Upper lobe of left lung (tissue), 6 donors: ENCODE measurements at regions not wholly inside any gene's neighbourhood (a gene's known extent, or its start where the extent isn't known, plus 50 kb on each side); places are given as distances from the start of the nearest gene placed in this dataset.

Experiments
- ATAC-seq, 2 donors: fragments of 200-7000 bp; cut with Tn5 transposase; one replicate each; pipeline ENCODE4 v1.9.1; 2022; ENCODE audit warnings: mild to moderate bottlenecking in 2 of 2, moderate library complexity in 2 of 2; ENCODE audit not compliant: low FRiP score in 2 of 2
- DNase-seq, 2 donors: peaks; one replicate each; pipeline ENCODE4 v3.0.0-alpha.2; 2019 to 2020
- H3K27ac ChIP-seq, 4 donors: fragments of 200-600 bp; sonication (generic); one replicate each; pipeline ENCODE4 v1.5.1; 2016 to 2019
- H3K27me3 ChIP-seq, 4 donors: fragments of 200-600 bp; sonication (generic); one replicate each; pipeline ENCODE4 v1.5.1; 2017 to 2019
- H3K36me3 ChIP-seq, 4 donors: fragments of 200-600 bp; sonication (generic); one replicate each; pipeline ENCODE4 v1.5.1; 2016 to 2019
- H3K4me1 ChIP-seq, 4 donors: fragments of 200-600 bp; sonication (generic); one replicate each; pipeline ENCODE4 v1.5.1; 2018 to 2019
- H3K4me3 ChIP-seq, 4 donors: fragments of 200-600 bp; sonication (generic); one replicate each; pipeline ENCODE4 v1.5.1; 2017 to 2019; ENCODE audit warnings: mild to moderate bottlenecking in 2 of 4, moderate library complexity in 1 of 4
- H3K9me3 ChIP-seq, 4 donors: fragments of 200-600 bp; sonication (generic); one replicate each; pipeline ENCODE4 v1.5.1; 2018 to 2019
- EP300 ChIP-seq, 4 donors: sonication (generic); formaldehyde crosslinking; IDR thresholded peaks; one replicate each; pipeline ENCODE4 v1.5.1; 2017; ENCODE audit warnings: antibody characterized with exemption in 4 of 4, control low read depth in 2 of 4
- POLR2A ChIP-seq, 4 donors: fragments of 450-650 bp; IDR thresholded peaks; one replicate each; pipeline ENCODE4 v1.5.1; 2016 to 2017; ENCODE audit warnings: antibody characterized with exemption in 4 of 4, mild to moderate bottlenecking in 2 of 4
- POLR2AphosphoS5 ChIP-seq, 2 donors: sonication (generic); formaldehyde crosslinking; IDR thresholded peaks; one replicate each; pipeline ENCODE4 v1.5.1; 2017; ENCODE audit warnings: antibody characterized with exemption in 2 of 2
- WGBS, 2 donors: methylation state at CpG; one replicate each; pipeline ENCODE4 v1.1.5; 2017 to 2018; 5-methylcytosine and 5-hydroxymethylcytosine counted together
- TF ChIP-seq, protein P1 (sequence below), 6 experiments: fragments of 450-650 bp in 4 of 6; fragments of 200-600 bp in 2 of 6; sonication (generic) in 2 of 6; IDR thresholded peaks; one replicate each; pipeline ENCODE4 v1.5.1; 2016 to 2019; ENCODE audit warnings: antibody characterized with exemption in 6 of 6
- donor health status: DM: no; HTN: no; CAD: no; lungs with moderate emphysema.
- donor health status: DM: no; HTN: yes; CAD: no; lungs with severe emphysema.

DNA sequence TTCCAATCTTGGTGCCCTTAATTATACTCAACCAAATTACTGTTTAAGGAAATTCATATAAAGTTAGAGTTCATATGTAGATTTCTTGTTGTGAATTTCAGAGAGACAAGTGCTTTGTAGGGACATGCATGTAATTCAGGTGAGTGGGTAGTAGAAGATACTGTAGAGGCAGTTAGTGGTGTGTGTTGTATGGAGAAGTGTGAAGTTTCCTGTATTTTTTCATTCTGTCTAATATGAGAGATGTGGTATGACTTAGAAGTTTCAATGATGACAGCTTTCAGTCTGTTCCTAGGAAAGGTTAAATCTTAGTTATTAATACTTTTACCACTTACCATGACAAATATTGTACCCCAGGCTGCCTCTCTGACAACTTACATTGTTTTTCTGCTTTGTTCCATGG is 294.2 kb downstream of the TDRD3 start:
- peaks cover 0 to 4% (median 0%) of the 10 kb centered on the region in 4 donors for H3K4me1 ChIP-seq
- no peaks in the 10 kb centered on the region for H3K9me3 ChIP-seq
- no peak overlapping the region for H3K27ac ChIP-seq
- H3K4me3 ChIP-seq, result no peak overlapping the region
- no peak for TF ChIP-seq EP300 (IDR thresholded peaks at IDR 0.05)
- TF ChIP-seq POLR2AphosphoS5 (IDR thresholded peaks at IDR 0.05), result no peak
- TF ChIP-seq, protein P1, sequence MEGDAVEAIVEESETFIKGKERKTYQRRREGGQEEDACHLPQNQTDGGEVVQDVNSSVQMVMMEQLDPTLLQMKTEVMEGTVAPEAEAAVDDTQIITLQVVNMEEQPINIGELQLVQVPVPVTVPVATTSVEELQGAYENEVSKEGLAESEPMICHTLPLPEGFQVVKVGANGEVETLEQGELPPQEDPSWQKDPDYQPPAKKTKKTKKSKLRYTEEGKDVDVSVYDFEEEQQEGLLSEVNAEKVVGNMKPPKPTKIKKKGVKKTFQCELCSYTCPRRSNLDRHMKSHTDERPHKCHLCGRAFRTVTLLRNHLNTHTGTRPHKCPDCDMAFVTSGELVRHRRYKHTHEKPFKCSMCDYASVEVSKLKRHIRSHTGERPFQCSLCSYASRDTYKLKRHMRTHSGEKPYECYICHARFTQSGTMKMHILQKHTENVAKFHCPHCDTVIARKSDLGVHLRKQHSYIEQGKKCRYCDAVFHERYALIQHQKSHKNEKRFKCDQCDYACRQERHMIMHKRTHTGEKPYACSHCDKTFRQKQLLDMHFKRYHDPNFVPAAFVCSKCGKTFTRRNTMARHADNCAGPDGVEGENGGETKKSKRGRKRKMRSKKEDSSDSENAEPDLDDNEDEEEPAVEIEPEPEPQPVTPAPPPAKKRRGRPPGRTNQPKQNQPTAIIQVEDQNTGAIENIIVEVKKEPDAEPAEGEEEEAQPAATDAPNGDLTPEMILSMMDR (IDR thresholded peaks at IDR 0.05), result no peak
- no peak for TF ChIP-seq POLR2A (IDR thresholded peaks at IDR 0.05)
- no peak for ATAC-seq
- H3K36me3 ChIP-seq, result no peaks in the 10 kb centered on the region
- DNase-seq, result no peak
- no peaks in the 10 kb centered on the region for H3K27me3 ChIP-seq

DNA sequence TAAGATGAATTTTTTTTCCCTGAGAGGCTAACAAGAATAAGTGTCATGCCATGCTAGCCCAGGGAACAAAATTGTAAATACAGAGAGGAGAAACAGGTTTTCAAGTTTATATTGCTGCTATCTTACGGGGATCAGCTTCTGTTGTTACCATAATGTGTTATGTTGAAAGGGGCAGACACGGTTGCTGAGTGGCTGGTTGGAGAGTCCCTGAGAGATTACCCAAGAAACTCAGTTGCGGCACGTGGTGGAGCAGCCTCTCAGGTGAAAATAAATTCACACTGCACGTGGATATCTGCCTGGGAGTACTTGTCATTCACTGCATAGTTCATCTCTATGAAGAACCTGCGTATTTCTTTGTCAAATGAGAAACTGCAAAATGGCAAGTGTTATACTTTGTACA is 293.6 kb downstream of the TDRD3 start:
- peak in 1 of 2 donors; percentile 21 for ATAC-seq
- H3K9me3 ChIP-seq, result no peaks in the 10 kb centered on the region
- H3K36me3 ChIP-seq, result no peaks in the 10 kb centered on the region
- no peaks in the 10 kb centered on the region for H3K27me3 ChIP-seq
- H3K4me1 ChIP-seq, result peaks cover 0 to 4% (median 0%) of the 10 kb centered on the region in 4 donors
- no peak for TF ChIP-seq EP300 (IDR thresholded peaks at IDR 0.05)
- no peak for TF ChIP-seq POLR2AphosphoS5 (IDR thresholded peaks at IDR 0.05)
- no peak for TF ChIP-seq POLR2A (IDR thresholded peaks at IDR 0.05)
- TF ChIP-seq, protein P1 (IDR thresholded peaks at IDR 0.05), result no peak
- 59 to 61% methylated on average over 6 of the region's 6 CpGs for WGBS, 2 donors
- no peak overlapping the region for H3K4me3 ChIP-seq
- no peak overlapping the region for H3K27ac ChIP-seq
- DNase-seq, result peak in 1 of 2 donors; percentile 37

DNA sequence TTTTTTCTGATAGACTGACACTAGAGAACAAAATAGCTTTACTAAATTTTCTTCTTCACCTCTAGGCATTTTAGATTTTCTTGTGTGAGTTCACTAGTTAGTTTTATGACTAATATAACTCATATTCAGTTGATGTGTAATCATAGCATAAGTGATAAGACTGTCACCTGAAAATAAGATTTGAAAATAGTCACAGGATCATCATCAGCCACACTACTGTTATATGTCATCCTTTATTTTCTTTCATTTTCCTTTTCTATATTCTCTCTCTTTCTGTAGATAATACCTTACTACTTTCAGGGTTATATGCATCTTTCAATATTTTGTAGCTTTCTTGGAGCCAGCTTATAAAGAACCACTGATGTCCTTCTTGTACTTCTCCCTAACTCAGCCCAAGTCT is 292.6 kb downstream of the TDRD3 start:
- peaks cover 0 to 4% (median 0%) of the 10 kb centered on the region in 4 donors for H3K4me1 ChIP-seq
- no peak overlapping the region for H3K4me3 ChIP-seq
- no peak overlapping the region for H3K27ac ChIP-seq
- no peaks in the 10 kb centered on the region for H3K27me3 ChIP-seq
- H3K36me3 ChIP-seq, result no peaks in the 10 kb centered on the region
- ATAC-seq, result no peak
- no peak for DNase-seq
- TF ChIP-seq POLR2AphosphoS5 (IDR thresholded peaks at IDR 0.05) (no peak), POLR2A (IDR thresholded peaks at IDR 0.05) (no peak), EP300 (IDR thresholded peaks at IDR 0.05) (no peak)
- TF ChIP-seq, protein P1 (IDR thresholded peaks at IDR 0.05), result no peak
- H3K9me3 ChIP-seq, result no peaks in the 10 kb centered on the region

DNA sequence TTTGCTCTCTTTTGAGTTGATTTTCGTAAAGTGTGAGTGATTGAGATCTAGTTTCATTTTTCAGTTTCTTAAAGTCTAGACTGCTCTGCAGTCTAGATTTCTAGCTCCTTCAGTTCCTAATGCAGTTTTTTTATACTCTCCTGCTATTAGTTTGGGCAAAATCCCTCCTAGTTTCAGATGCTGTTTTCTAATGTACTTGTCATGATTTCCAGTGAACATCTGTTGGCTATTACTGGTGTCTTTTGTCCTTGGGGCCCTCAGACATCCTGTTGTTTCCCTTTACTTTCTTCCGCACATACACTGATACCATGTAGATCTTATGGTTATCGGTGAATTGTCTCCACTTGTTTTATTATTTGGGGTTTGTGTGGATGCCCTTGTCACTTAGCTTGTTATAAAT is 292.1 kb downstream of the TDRD3 start:
- Histone ChIP-seq H3K27me3 (no peaks in the 10 kb centered on the region), H3K36me3 (no peaks in the 10 kb centered on the region), H3K4me1 (peaks cover 0 to 4% (median 0%) of the 10 kb centered on the region in 4 donors), H3K4me3 (no peak overlapping the region), H3K9me3 (no peaks in the 10 kb centered on the region), H3K27ac (no peak overlapping the region)
- TF ChIP-seq, protein P1 (IDR thresholded peaks at IDR 0.05), result no peak
- TF ChIP-seq POLR2AphosphoS5 (IDR thresholded peaks at IDR 0.05), result no peak
- no peak for TF ChIP-seq POLR2A (IDR thresholded peaks at IDR 0.05)
- TF ChIP-seq EP300 (IDR thresholded peaks at IDR 0.05), result no peak
- no peak for DNase-seq
- 46 to 66% methylated on average over 3 of the region's 3 CpGs for WGBS, 2 donors
- no peak for ATAC-seq

DNA sequence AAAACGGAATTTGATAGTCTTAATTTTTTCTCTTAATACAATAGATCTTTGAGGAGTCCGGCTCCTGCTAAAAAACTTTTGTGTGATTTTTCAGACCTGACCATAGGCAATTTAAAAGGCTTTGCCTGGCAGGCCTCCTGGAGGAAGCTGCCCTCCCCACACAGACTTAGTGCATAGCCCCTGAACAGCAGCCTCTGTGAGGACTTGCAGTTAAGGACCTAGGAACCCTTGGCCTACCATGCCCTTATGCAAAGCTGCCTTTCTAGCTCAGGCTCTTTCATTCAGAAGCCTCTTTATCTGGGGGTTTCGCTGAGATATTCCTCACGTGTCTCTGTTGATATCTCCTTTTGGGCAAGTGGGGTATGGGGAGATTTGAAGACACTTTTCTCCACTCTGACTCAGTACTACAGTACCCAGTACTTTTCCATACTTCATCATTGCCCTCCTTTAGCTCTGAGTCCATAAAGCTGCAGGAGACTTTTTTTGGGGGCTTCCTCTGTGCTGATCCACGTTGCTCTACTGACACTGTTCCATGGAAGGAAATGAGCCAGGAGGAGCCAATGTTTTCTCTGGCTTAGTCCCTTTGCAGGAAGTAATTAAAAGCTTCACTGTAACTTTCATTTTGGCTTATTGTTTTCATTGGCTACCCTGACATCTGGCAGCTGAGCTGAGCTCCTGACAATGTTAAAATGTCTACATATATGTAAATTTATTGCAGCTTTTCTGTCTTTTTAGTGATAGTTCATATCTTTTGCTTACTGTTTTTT is 283.1 kb downstream of the TDRD3 start:
- ATAC-seq, result no peak
- DNase-seq, result no peak
- H3K27me3 ChIP-seq, result no peaks in the 10 kb centered on the region
- H3K4me1 ChIP-seq, result no peaks in the 10 kb centered on the region
- H3K27ac ChIP-seq, result no peak overlapping the region
- H3K9me3 ChIP-seq, result no peaks in the 10 kb centered on the region
- WGBS, 2 donors, result 73 to 75% methylated on average over 5 of the region's 5 CpGs
- H3K36me3 ChIP-seq, result no peaks in the 10 kb centered on the region
- no peak overlapping the region for H3K4me3 ChIP-seq
- TF ChIP-seq POLR2AphosphoS5 (IDR thresholded peaks at IDR 0.05) (no peak), EP300 (IDR thresholded peaks at IDR 0.05) (no peak), POLR2A (IDR thresholded peaks at IDR 0.05) (no peak)
- TF ChIP-seq, protein P1 (IDR thresholded peaks at IDR 0.05), result no peak
